ENCODE measurements at regions not wholly inside any gene's neighbourhood (a gene's known extent, or its start where the extent isn't known, plus 50 kb on each side); places are given as distances from the start of the nearest gene placed in this dataset.

- Mint-ChIP-seq H3K9me3 (no peaks in the 10 kb centered on the region), H3K27ac (no peak overlapping the region), H3K4me3 (no peak overlapping the region), H3K36me3 (ENCODE audit: low read depth) (no peaks in the 10 kb centered on the region), H3K27me3 (no peaks in the 10 kb centered on the region), H3K4me1 (no peaks in the 10 kb centered on the region)
- ChIA-PET CTCF (no interaction called here), POLR2A (no interaction called here)
- DNase-seq = no peak
- no peak for TF ChIP-seq CTCF (IDR thresholded peaks at IDR 0.05)
- intact Hi-C loops (cut with micrococcal nuclease) = no loop called here
- ATAC-seq (ENCODE audit: low read depth) = no peak
These were observed 906.6 kb upstream of the CDH2 start for GRCh38 chr18:29083545-29083944.

- no peak overlapping the region for H3K27ac Mint-ChIP-seq
- ChIA-PET POLR2A (no interaction called here), CTCF (no interaction called here)
- H3K36me3 Mint-ChIP-seq (ENCODE audit: low read depth) = no peaks in the 10 kb centered on the region
- DNase-seq (no peak), ATAC-seq (ENCODE audit: low read depth) (no peak)
- no peaks in the 10 kb centered on the region for H3K27me3 Mint-ChIP-seq
- no peak for TF ChIP-seq CTCF (IDR thresholded peaks at IDR 0.05)
- H3K4me1 Mint-ChIP-seq = no peaks in the 10 kb centered on the region
- H3K4me3 Mint-ChIP-seq = no peak overlapping the region
- intact Hi-C loops (cut with micrococcal nuclease) = no loop called here
- peaks cover 2% of the 10 kb centered on the region for H3K9me3 Mint-ChIP-seq
These were observed 904.0 kb upstream of the CDH2 start for GRCh38 chr18:29080946-29081345.

- Mint-ChIP-seq H3K4me1 (no peaks in the 10 kb centered on the region), H3K4me3 (no peak overlapping the region), H3K27ac (no peak overlapping the region), H3K27me3 (no peaks in the 10 kb centered on the region), H3K9me3 (peaks cover 2% of the 10 kb centered on the region), H3K36me3 (ENCODE audit: low read depth) (no peaks in the 10 kb centered on the region)
- DNase-seq (no peak), ATAC-seq (ENCODE audit: low read depth) (no peak)
- intact Hi-C loops (cut with micrococcal nuclease) = no loop called here
- ChIA-PET POLR2A (no interaction called here), CTCF (no interaction called here)
- no peak for TF ChIP-seq CTCF (IDR thresholded peaks at IDR 0.05)
These were observed 901.3 kb upstream of the CDH2 start for GRCh38 chr18:29078273-29078672.

- ChIA-PET CTCF (no interaction called here), POLR2A (no interaction called here)
- TF ChIP-seq CTCF (IDR thresholded peaks at IDR 0.05) = no peak
These were observed 900.4 kb upstream of the CDH2 start for GRCh38 chr18:29077344-29077743.

GRCh38 chr18:29076645-29077044 lies 899.7 kb upstream of the CDH2 start:
- DNase-seq (no peak), ATAC-seq (ENCODE audit: low read depth) (no peak)
- Mint-ChIP-seq H3K4me1 (no peaks in the 10 kb centered on the region), H3K27me3 (no peaks in the 10 kb centered on the region), H3K4me3 (no peak overlapping the region), H3K9me3 (peaks cover 2% of the 10 kb centered on the region), H3K36me3 (ENCODE audit: low read depth) (no peaks in the 10 kb centered on the region), H3K27ac (no peak overlapping the region)
- POLR2A ChIA-PET = no interaction called here
- TF ChIP-seq CTCF (IDR thresholded peaks at IDR 0.05) = no peak
- CTCF ChIA-PET = no interaction called here
- intact Hi-C loops (cut with micrococcal nuclease) = no loop called here

More at GRCh38 chr18:29077344-29077743, 900.4 kb upstream of the CDH2 start:
- intact Hi-C loops (cut with micrococcal nuclease) = no loop called here
- ATAC-seq (ENCODE audit: low read depth) (no peak), DNase-seq (no peak)
- Mint-ChIP-seq H3K36me3 (ENCODE audit: low read depth) (no peaks in the 10 kb centered on the region), H3K27ac (no peak overlapping the region), H3K27me3 (no peaks in the 10 kb centered on the region), H3K4me3 (no peak overlapping the region), H3K4me1 (no peaks in the 10 kb centered on the region), H3K9me3 (peaks cover 2% of the 10 kb centered on the region)
